NT2/D1 (cell line): ENCODE measurements at regions not wholly inside any gene's neighbourhood (a gene's known extent, or its start where the extent isn't known, plus 50 kb on each side); places are given as distances from the start of the nearest gene placed in this dataset.

Experiments used
- DNase-seq: peaks from one replicate; pipeline ENCODE4 v3.0.0-alpha.2; 2011; ENCODE audit warnings: low read depth, low spot score
- H3K27me3 ChIP-seq: 2 replicates; pipeline ENCODE4 v1.6.0; 2011; ENCODE audit warnings: mild to moderate bottlenecking; ENCODE audit not compliant: insufficient read length, insufficient read depth
- H3K36me3 ChIP-seq: 2 replicates; pipeline ENCODE4 v1.6.1; 2011; ENCODE audit warnings: mild to moderate bottlenecking, low read length, mixed read lengths; ENCODE audit not compliant: insufficient read depth, insufficient read length
- H3K4me1 ChIP-seq: 2 replicates; pipeline ENCODE4 v1.5.1; 2011; ENCODE audit not compliant: insufficient read depth, insufficient read length
- H3K4me3 ChIP-seq: 2 replicates; pipeline ENCODE4 v1.5.1; 2011; ENCODE audit warnings: low read depth; ENCODE audit not compliant: insufficient read length
- H3K9ac ChIP-seq: 2 replicates; pipeline ENCODE4 v1.6.0; 2011; ENCODE audit warnings: low read depth; ENCODE audit not compliant: insufficient read length
- H3K9me3 ChIP-seq: 2 replicates; pipeline ENCODE4 v1.5.1; 2011; ENCODE audit warnings: mild to moderate bottlenecking, low read length; ENCODE audit not compliant: insufficient read depth
- SUZ12 ChIP-seq: IDR thresholded peaks from 2 replicates; pipeline ENCODE4 v1.6.1; 2011; ENCODE audit not compliant: insufficient read length, insufficient read depth; ENCODE audit errors: extremely low read depth
- YY1 ChIP-seq: IDR thresholded peaks from 2 replicates; pipeline ENCODE4 v1.6.1; 2011; ENCODE audit not compliant: insufficient read length, insufficient read depth
- ZNF274 ChIP-seq: IDR thresholded peaks from 2 replicates; pipeline ENCODE4 v1.6.1; 2011; ENCODE audit warnings: mild to moderate bottlenecking, low read depth, low read length

DNA sequence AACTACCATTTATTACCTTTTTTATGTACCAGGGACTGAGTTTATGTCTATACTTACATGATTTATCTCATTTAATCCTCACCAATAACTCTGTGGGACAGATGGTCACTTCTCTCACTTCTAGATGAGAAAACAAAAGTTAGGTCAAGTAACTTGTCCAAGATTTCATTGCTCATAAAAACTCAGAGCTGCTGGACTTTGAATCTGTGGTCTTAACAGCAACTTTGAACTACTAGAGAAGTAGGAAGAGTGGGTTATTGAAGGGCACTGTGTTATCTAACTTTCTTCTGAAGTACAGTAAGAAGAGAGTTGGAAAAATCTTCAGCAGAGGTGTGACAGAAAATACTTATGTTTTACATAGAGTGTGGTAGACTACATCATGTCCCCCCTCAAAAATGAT is 214.2 kb upstream of the BMPER start:
- H3K9me3 ChIP-seq = no peaks in the 10 kb centered on the region
- H3K9ac ChIP-seq = no peak overlapping the region
- H3K4me3 ChIP-seq = no peak overlapping the region
- no peak for DNase-seq
- no peaks in the 10 kb centered on the region for H3K27me3 ChIP-seq
- TF ChIP-seq YY1 (no peak), SUZ12 (no peak), ZNF274 (no peak)
- H3K4me1 ChIP-seq = no peaks in the 10 kb centered on the region
- no peaks in the 10 kb centered on the region for H3K36me3 ChIP-seq

DNA sequence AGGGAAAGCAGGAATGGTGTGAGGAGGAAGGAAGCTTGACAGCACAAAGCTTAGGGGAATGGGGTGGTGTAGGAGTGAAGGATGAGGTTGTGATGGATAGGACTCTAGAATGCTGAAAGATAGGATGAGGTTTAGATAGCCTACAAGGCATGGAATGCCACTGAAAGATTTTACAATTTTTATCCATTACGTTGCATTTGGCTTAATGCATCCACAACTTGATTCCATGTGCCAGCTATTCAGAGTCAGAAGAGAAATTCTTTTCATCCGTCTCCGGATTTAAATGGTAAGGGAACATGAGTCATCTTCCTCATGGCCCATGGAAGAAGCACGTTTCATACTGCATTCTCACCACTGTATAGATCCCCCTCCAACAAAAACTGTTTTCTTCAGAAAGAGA is 212.4 kb upstream of the BMPER start:
- H3K27me3 ChIP-seq = no peaks in the 10 kb centered on the region
- H3K36me3 ChIP-seq = no peaks in the 10 kb centered on the region
- no peak overlapping the region for H3K4me3 ChIP-seq
- no peak for DNase-seq
- TF ChIP-seq ZNF274 (no peak), SUZ12 (no peak), YY1 (no peak)
- no peak overlapping the region for H3K9ac ChIP-seq
- no peaks in the 10 kb centered on the region for H3K4me1 ChIP-seq
- no peaks in the 10 kb centered on the region for H3K9me3 ChIP-seq

DNA sequence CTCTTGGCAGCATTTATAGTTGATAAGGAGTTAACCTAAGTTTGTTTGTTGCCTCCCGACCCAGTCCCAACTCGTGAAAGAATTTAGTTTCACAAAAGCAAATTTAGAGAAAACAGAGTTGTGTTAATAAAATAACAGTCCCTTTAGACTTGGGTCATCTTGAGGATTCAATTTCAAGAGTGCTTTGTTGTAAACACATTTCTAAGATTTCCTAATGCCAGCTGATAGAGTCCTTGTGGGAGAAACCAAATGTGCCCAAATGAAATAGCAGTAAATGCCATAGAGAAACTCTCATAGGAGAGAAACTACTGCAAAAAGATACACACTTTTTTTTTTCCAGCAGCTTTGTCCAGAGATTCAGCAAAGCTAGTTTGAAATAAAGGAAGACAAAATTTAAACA is 211.3 kb upstream of the BMPER start:
- no peak for TF ChIP-seq SUZ12
- TF ChIP-seq YY1 = no peak
- TF ChIP-seq ZNF274 = no peak
- Histone ChIP-seq H3K4me1 (no peaks in the 10 kb centered on the region), H3K27me3 (no peaks in the 10 kb centered on the region)

DNA sequence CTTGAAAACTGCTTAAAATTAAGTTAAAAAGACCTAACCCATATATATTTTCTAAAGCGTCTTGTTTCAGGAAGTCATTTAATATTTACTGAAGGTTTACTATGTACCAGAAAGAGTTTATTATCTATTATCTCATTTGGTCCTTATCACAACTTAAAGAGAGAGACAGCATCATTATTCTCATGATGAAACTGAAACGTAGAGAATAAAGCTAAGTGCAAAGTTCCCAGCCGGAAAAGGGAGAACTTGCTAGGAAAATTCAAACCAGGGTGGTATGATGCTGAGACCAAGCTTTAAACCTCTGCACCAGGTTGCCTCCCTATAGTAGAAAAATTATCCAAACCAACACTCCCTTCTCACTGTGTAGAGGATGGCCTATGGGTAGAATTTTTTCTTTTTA is 207.7 kb upstream of the BMPER start:
- no peaks in the 10 kb centered on the region for H3K4me1 ChIP-seq
- H3K9me3 ChIP-seq = peaks cover 25% of the 10 kb centered on the region
- TF ChIP-seq YY1 (no peak), SUZ12 (no peak), ZNF274 (no peak)
- H3K36me3 ChIP-seq = no peaks in the 10 kb centered on the region
- H3K9ac ChIP-seq = no peak overlapping the region
- H3K27me3 ChIP-seq = no peaks in the 10 kb centered on the region
- no peak overlapping the region for H3K4me3 ChIP-seq
- no peak for DNase-seq

More for the DNA sequence above, 211.3 kb upstream of the BMPER start:
- Histone ChIP-seq H3K9me3 (no peaks in the 10 kb centered on the region), H3K36me3 (no peaks in the 10 kb centered on the region), H3K9ac (no peak overlapping the region), H3K4me3 (no peak overlapping the region)
- DNase-seq = no peak

DNA sequence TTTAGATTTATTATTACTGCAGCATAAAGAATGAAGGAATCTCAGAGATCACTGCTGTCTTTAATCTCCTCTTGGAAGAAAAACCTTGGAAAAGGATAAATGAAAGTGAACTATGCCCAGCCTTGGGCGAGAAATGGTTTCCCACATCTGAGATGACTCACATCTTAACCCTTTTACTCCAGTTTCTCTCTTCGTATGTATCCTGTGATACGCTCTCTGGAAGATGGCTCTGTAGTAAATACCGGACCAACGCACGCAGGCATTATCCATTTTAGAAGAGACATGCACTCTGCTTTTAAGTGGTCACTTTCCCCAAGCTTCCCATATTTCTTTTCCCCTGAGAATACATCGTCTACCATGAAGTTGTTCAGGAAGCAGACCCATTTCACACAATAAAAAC is 207.3 kb upstream of the BMPER start:
- Histone ChIP-seq H3K36me3 (no peaks in the 10 kb centered on the region), H3K9me3 (peaks cover 26% of the 10 kb centered on the region), H3K9ac (no peak overlapping the region), H3K4me1 (no peaks in the 10 kb centered on the region), H3K4me3 (no peak overlapping the region), H3K27me3 (no peaks in the 10 kb centered on the region)
- TF ChIP-seq YY1 (no peak), SUZ12 (no peak), ZNF274 (no peak)
- no peak for DNase-seq

DNA sequence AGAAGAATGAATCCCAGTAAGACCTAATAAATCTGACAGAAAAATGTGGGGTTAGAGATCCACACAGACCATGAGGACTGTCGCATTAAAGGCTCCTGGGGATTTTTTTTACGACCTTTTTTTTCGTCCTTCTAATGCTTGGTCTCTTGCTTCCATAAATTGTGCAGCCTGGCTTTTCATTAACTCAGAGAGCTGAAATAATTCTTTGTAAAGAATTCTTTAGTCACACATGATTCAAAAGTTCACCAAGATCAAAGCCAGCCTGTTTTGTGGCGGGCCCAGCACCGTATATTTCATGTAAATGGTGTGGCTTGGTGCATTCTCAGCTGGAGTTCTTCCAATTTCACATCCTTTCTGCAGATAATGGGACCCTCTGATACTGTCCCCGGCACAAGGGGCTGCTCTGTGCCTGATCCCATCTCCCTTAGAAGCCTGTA is 206.6 kb upstream of the BMPER start:
- Histone ChIP-seq H3K4me3 (no peak overlapping the region), H3K9ac (no peak overlapping the region), H3K4me1 (no peaks in the 10 kb centered on the region), H3K36me3 (no peaks in the 10 kb centered on the region), H3K9me3 (peaks cover 26% of the 10 kb centered on the region), H3K27me3 (no peaks in the 10 kb centered on the region)
- TF ChIP-seq YY1 (no peak), ZNF274 (no peak), SUZ12 (no peak)
- DNase-seq = no peak

DNA sequence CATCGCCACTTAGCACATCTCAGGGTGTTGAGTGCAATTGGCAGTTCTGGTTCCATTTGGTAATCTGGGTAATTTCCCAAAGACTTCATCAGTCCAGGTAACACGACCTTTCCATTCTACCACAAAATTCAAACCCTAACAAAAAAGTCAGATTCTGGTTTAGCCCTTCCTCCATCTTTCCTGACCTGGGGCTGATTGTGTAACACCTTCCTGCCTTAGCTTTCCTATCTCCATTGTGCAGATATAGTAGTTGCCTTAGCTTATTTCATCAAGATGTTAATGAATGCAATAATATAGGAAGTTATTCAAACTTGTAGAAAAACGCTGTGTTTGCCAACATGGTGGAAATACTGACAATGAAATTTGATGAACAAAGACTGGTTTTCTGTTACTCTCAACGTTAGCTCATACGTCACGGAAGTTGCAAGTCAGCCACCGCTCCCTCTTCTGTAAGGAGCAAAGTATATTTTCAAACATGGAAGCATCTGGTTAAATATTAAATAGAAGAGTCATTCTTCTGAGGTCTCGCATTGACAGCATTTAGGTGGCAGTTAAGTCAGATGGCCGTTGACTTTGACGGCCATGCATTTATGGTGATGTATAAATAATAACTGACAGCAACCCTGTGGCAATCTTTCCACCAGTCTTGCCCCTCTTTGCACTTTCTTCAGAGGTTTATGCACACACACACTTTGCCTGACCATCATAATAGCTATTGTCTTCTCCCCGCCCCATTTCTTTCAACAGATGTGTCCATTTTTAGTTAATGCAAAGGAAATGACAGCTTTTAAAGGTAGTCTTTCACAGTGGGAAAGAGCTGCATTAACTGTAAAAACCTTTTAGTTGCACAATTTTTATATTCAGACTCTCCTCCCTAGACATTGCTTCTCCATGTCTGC is 205.1 kb upstream of the BMPER start:
- Histone ChIP-seq H3K27me3 (peaks cover 14% of the 10 kb centered on the region), H3K4me3 (no peak overlapping the region), H3K4me1 (peaks cover 3% of the 10 kb centered on the region), H3K9ac (no peak overlapping the region), H3K36me3 (no peaks in the 10 kb centered on the region), H3K9me3 (peaks cover 26% of the 10 kb centered on the region)
- no peak for TF ChIP-seq YY1
- no peak for DNase-seq
